ENCODE measurements at regions not wholly inside any gene's neighbourhood (a gene's known extent, or its start where the extent isn't known, plus 50 kb on each side); places are given as distances from the start of the nearest gene placed in this dataset.

DNA sequence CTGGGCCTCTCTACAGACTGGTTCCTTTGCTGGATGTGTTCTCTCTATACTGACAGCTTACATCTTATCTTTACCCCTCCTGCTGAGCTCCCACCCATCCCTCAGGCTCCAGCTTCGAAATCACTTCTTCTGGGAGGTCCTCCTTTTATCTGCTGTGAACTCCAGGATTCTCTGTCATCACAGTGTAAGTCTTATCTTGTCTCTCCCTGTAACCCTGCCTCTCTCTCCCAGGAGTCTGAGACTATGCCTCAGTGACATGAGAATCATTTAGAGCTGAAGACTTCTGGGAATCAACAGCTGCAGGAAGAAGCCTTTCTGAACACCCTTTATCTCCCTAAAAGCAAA is 148.1 kb upstream of the HS3ST3A1 start:
- TF ChIP-seq, protein P1, sequence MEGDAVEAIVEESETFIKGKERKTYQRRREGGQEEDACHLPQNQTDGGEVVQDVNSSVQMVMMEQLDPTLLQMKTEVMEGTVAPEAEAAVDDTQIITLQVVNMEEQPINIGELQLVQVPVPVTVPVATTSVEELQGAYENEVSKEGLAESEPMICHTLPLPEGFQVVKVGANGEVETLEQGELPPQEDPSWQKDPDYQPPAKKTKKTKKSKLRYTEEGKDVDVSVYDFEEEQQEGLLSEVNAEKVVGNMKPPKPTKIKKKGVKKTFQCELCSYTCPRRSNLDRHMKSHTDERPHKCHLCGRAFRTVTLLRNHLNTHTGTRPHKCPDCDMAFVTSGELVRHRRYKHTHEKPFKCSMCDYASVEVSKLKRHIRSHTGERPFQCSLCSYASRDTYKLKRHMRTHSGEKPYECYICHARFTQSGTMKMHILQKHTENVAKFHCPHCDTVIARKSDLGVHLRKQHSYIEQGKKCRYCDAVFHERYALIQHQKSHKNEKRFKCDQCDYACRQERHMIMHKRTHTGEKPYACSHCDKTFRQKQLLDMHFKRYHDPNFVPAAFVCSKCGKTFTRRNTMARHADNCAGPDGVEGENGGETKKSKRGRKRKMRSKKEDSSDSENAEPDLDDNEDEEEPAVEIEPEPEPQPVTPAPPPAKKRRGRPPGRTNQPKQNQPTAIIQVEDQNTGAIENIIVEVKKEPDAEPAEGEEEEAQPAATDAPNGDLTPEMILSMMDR (IDR thresholded peaks at IDR 0.05): no peak
- Histone ChIP-seq H3K36me3 (no peaks in the 10 kb centered on the region), H3K27ac (no peak overlapping the region), H3K27me3 (peaks cover 0 to 2% of the 10 kb centered on the region in 2 donors), H3K9me3 (peaks cover 0 to under 1% (median 0%) of the 10 kb centered on the region in 3 donors), H3K4me3 (no peak overlapping the region), H3K4me1 (no peaks in the 10 kb centered on the region)
- intact Hi-C loops (cut with DNase I; ENCODE audit: low total_unique reads): no loop called here
- no peak for DNase-seq

DNA sequence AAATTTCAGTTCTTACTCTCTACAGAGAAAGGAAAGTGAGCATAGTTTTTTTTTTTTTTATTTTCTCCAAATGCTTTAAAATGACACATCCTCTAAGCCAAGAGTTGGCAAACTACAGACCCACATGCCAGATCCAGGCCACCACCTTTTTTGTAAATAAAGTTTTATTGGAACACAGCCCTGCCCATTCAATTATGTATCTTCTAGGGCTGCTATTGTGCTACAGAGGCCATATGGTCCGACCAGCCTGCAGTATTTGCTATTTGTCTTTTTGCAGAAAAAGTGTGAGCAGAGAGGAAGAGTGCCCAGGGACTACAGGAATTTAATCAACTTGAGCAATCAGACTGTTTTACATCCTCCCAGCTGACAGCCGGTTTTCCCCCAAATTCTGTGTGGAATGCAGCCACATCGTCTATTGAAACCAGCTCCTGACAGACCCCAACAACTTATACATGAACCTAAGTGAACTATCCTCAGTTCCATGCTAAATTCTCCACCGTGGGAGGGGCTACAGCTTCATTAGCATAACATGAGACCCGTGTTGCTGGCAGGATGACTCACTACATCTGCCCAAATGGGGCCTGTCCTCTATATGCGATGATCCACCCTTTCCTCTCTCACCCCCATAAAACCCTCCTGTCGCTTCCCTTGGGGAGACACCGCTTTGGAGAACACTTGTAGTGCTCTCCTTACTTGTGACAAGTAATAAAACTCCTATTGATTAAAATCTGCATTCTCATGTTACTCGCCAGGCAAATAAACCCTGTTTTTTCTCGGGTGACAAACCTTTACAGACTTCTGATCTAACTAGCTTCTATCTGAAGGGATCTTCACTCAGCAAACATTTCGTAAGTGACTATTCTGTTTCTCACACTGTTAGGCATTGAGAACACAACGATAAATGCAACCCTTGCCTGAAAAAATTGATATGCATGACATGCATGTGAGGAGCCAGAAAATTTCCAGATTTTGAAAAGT is 149.4 kb upstream of the HS3ST3A1 start:
- H3K27ac ChIP-seq: no peak overlapping the region
- TF ChIP-seq, protein P1 (IDR thresholded peaks at IDR 0.05): no peak
- peaks cover 0 to 2% of the 10 kb centered on the region in 2 donors for H3K27me3 ChIP-seq
- no peaks in the 10 kb centered on the region for H3K36me3 ChIP-seq
- intact Hi-C loops (cut with DNase I; ENCODE audit: low total_unique reads): no loop called here
- no peaks in the 10 kb centered on the region for H3K4me1 ChIP-seq
- H3K4me3 ChIP-seq: no peak overlapping the region
- H3K9me3 ChIP-seq: no peaks in the 10 kb centered on the region
- no peak for DNase-seq

- intact Hi-C loops (cut with DNase I; ENCODE audit: low total_unique reads): no loop called here
- TF ChIP-seq, protein P1 (IDR thresholded peaks at IDR 0.05): no peak
- no peak overlapping the region for H3K4me3 ChIP-seq
- no peaks in the 10 kb centered on the region for H3K36me3 ChIP-seq
- no peak overlapping the region for H3K27ac ChIP-seq
- no peaks in the 10 kb centered on the region for H3K9me3 ChIP-seq
- H3K27me3 ChIP-seq: peaks cover 0 to 2% of the 10 kb centered on the region in 2 donors
- no peak for DNase-seq
- H3K4me1 ChIP-seq: no peaks in the 10 kb centered on the region
Observed at GRCh38 chr17:13753154-13753553, 151.4 kb upstream of the HS3ST3A1 start.

- no peak overlapping the region for H3K4me3 ChIP-seq
- peaks cover 0 to 2% of the 10 kb centered on the region in 2 donors for H3K27me3 ChIP-seq
- no peak overlapping the region for H3K27ac ChIP-seq
- TF ChIP-seq, protein P1 (IDR thresholded peaks at IDR 0.05): no peak
- H3K4me1 ChIP-seq: no peaks in the 10 kb centered on the region
- intact Hi-C loops (cut with DNase I; ENCODE audit: low total_unique reads): no loop called here
- no peaks in the 10 kb centered on the region for H3K36me3 ChIP-seq
- DNase-seq: no peak
- H3K9me3 ChIP-seq: no peaks in the 10 kb centered on the region
Observed at GRCh38 chr17:13753771-13754170, 152.0 kb upstream of the HS3ST3A1 start.

- Histone ChIP-seq H3K36me3 (no peaks in the 10 kb centered on the region), H3K4me3 (no peak overlapping the region), H3K27me3 (peaks cover 0 to 2% of the 10 kb centered on the region in 2 donors), H3K4me1 (no peaks in the 10 kb centered on the region), H3K9me3 (no peaks in the 10 kb centered on the region), H3K27ac (no peak overlapping the region)
- intact Hi-C loops (cut with DNase I; ENCODE audit: low total_unique reads): no loop called here
- TF ChIP-seq, protein P1 (IDR thresholded peaks at IDR 0.05): no peak
- no peak for DNase-seq
Observed at GRCh38 chr17:13755851-13756250, 154.1 kb upstream of the HS3ST3A1 start.
